A673 (cell line): ENCODE measurements at regions not wholly inside any gene's neighbourhood (a gene's known extent, or its start where the extent isn't known, plus 50 kb on each side); places are given as distances from the start of the nearest gene placed in this dataset.

Source experiments
- BruUV-seq: library from RNA; stranded (reverse); fragments of 400-500 nt; replicated peaks from 2 replicates; lab custom pipeline; 2021; lab: Mats Ljungman, UMichigan
- CTCF ChIA-PET: fragments of 300-600 bp; sonication (Branson Sonifier 250); formaldehyde crosslinking; loops from one replicate; lab custom pipeline; 2022; ENCODE audit warnings: antibody characterized with exemption; lab: Charles Lee
- POLR2A ChIA-PET: fragments of 300-600 bp; sonication (Branson Sonifier 250); formaldehyde crosslinking; loops from one replicate; lab custom pipeline; 2022; ENCODE audit warnings: antibody characterized with exemption; ENCODE audit not compliant: low non-redundant PET; lab: Charles Lee
- DNase-seq: peaks from one replicate; pipeline ENCODE4 v3.0.0-alpha.2; 2015; ENCODE audit warnings: low spot score
- H3K27ac ChIP-seq: fragments of 200-600 bp; sonication (generic); 2 replicates; pipeline ENCODE4 v1.5.1; 2016; ENCODE audit warnings: mixed run types, low read depth, mild to moderate bottlenecking, mixed read lengths, antibody characterized with exemption, low read length; ENCODE audit not compliant: poor library complexity, severe bottlenecking
- H3K27me3 ChIP-seq: fragments of 200-600 bp; sonication (generic); replicated peaks from 2 replicates; pipeline ENCODE4 v1.6.1; 2017; ENCODE audit warnings: mixed run types, low read depth, mild to moderate bottlenecking, mixed read lengths, antibody characterized with exemption, low read length; ENCODE audit not compliant: insufficient read depth, poor library complexity
- H3K36me3 ChIP-seq: fragments of 200-600 bp; sonication (generic); 2 replicates; pipeline ENCODE4 v1.6.1; 2016; ENCODE audit warnings: mixed run types, mild to moderate bottlenecking, mixed read lengths, antibody characterized with exemption, low read length; ENCODE audit not compliant: insufficient read depth, poor library complexity, severe bottlenecking
- H3K4me1 ChIP-seq: fragments of 200-600 bp; sonication (generic); 2 replicates; pipeline ENCODE4 v1.6.1; 2017; ENCODE audit warnings: mixed run types, mild to moderate bottlenecking, mixed read lengths, antibody characterized with exemption, low read length; ENCODE audit not compliant: insufficient read depth, poor library complexity, severe bottlenecking
- H3K4me3 ChIP-seq: fragments of 200-600 bp; sonication (generic); 2 replicates; pipeline ENCODE4 v1.5.1; 2016; ENCODE audit warnings: low read depth, mixed run types, mild to moderate bottlenecking, mixed read lengths, low read length; ENCODE audit not compliant: poor library complexity, severe bottlenecking
- H3K9me3 ChIP-seq: fragments of 200-600 bp; sonication (generic); 2 replicates; pipeline ENCODE4 v1.6.1; 2016; ENCODE audit warnings: mixed run types, low read depth, mild to moderate bottlenecking, mixed read lengths, antibody characterized with exemption, low read length; ENCODE audit not compliant: poor library complexity, severe bottlenecking
- EZH2 ChIP-seq: fragments of 200-600 bp; sonication (generic); IDR thresholded peaks from 2 replicates; pipeline ENCODE4 v1.6.1; 2017; ENCODE audit warnings: borderline replicate concordance, low read depth, mild to moderate bottlenecking, mixed read lengths, antibody characterized with exemption, low read length; ENCODE audit not compliant: poor library complexity, severe bottlenecking
- intact Hi-C: fragments of 100-400 bp; cut with micrococcal nuclease; formaldehyde crosslinking; loops from one replicate; pipeline ENCODE4 v1.10.0; 2022; ENCODE audit not compliant: unreplicated experiment
- TF ChIP-seq, protein P1 (sequence below): fragments of 300-800, 200-600 bp; sonication (generic); conservative IDR thresholded peaks from 2 replicates; pipeline ENCODE4 v1.5.1; 2017; ENCODE audit warnings: low read depth, mild to moderate bottlenecking, antibody characterized with exemption, low read length, moderate library complexity, mixed read lengths

DNA sequence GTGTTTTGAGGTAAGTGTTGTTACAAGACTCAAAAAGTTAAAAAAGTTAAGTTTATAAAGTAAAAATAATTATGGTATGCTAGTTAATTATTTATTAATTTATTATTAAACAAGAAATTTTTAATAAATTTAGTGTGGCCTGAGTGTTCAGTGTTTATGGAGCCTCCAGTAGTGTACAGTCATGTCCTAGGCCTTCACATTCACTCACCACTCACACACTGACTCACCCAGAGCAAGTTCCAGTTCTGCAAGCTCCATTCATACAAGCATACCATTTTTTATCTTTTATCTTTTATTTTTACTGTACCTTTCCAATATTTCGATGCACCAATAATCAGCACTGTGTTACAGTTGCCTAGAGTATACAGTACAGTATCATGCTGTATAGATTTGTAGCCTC, 381.2 kb upstream of the MGMT start:
- no TSS peak for BruUV-seq
- CTCF ChIA-PET, result no interaction called here

DNA sequence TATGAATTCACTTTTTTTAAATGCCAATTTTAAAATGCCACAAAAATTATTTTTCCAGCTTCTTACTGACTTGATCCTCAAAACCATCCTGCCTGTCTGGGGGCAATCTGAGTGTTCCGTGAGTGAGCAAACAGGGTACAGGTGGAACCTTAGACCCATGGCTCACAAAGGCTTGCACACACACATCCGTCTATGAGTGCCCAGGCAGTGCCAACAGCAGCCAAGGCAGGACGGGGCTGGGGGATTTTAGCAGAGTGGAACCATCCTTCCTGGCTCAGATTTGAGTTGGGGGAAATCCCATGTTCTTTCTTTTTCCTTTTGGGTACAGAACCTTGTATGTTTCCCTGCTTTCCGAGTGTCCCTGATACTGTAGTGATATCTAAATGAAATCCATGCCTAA, 377.7 kb upstream of the MGMT start:
- no TSS peak for BruUV-seq
- Histone ChIP-seq H3K9me3 (no peaks in the 10 kb centered on the region), H3K4me1 (peaks cover 14% of the 10 kb centered on the region), H3K4me3 (no peak overlapping the region), H3K27ac (no peak overlapping the region), H3K36me3 (no peaks in the 10 kb centered on the region), H3K27me3 (no peaks in the 10 kb centered on the region)
- no peak for TF ChIP-seq EZH2
- TF ChIP-seq, protein P1, sequence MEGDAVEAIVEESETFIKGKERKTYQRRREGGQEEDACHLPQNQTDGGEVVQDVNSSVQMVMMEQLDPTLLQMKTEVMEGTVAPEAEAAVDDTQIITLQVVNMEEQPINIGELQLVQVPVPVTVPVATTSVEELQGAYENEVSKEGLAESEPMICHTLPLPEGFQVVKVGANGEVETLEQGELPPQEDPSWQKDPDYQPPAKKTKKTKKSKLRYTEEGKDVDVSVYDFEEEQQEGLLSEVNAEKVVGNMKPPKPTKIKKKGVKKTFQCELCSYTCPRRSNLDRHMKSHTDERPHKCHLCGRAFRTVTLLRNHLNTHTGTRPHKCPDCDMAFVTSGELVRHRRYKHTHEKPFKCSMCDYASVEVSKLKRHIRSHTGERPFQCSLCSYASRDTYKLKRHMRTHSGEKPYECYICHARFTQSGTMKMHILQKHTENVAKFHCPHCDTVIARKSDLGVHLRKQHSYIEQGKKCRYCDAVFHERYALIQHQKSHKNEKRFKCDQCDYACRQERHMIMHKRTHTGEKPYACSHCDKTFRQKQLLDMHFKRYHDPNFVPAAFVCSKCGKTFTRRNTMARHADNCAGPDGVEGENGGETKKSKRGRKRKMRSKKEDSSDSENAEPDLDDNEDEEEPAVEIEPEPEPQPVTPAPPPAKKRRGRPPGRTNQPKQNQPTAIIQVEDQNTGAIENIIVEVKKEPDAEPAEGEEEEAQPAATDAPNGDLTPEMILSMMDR, result no peak
- POLR2A ChIA-PET, result no interaction called here
- CTCF ChIA-PET, result no interaction called here
- DNase-seq, result no peak
- intact Hi-C loops, result no loop called here

More for the DNA sequence above, 381.2 kb upstream of the MGMT start:
- POLR2A ChIA-PET, result interaction anchor here (0.7 kb wide), 1 partner anchor 42 kb away, joined by 6 read pairs; no protein-coding TSS in a partner anchor
- no peaks in the 10 kb centered on the region for H3K27me3 ChIP-seq
- H3K4me3 ChIP-seq, result no peak overlapping the region
- peaks cover 12% of the 10 kb centered on the region for H3K9me3 ChIP-seq
- intact Hi-C loops, result no loop called here
- no peaks in the 10 kb centered on the region for H3K36me3 ChIP-seq
- DNase-seq, result no peak
- no peaks in the 10 kb centered on the region for H3K4me1 ChIP-seq
- TF ChIP-seq, protein P1, result no peak
- TF ChIP-seq EZH2, result no peak
- H3K27ac ChIP-seq, result no peak overlapping the region

DNA sequence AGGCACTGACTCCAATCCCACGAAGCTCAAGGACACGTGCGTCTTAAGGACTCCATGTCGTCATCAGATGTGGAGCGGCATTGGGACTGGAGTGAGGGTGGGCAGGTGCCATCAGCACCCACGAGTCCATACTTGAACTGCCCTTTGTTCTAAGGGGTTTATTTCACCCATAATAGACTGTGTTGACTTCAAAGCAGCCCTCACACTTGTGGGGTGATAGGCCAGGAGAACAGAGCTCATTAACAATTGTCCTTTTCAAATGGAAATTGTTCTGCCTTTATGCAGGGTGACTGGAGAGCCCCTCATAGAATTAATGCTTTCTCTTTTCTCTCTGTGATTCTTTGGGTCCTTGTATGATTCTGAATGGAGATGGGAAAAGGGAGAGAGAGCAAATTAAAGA, 376.9 kb upstream of the MGMT start:
- no TSS peak for BruUV-seq
- CTCF ChIA-PET, result no interaction called here
- TF ChIP-seq, protein P1, result no peak
- no peak for TF ChIP-seq EZH2
- H3K27me3 ChIP-seq, result no peaks in the 10 kb centered on the region
- H3K27ac ChIP-seq, result no peak overlapping the region
- H3K9me3 ChIP-seq, result no peaks in the 10 kb centered on the region
- H3K4me3 ChIP-seq, result no peak overlapping the region
- intact Hi-C loops, result no loop called here
- no peaks in the 10 kb centered on the region for H3K36me3 ChIP-seq
- POLR2A ChIA-PET, result no interaction called here
- DNase-seq, result no peak
- peaks cover 18% of the 10 kb centered on the region for H3K4me1 ChIP-seq
